ENCODE measurements at regions not wholly inside any gene's neighbourhood (a gene's known extent, or its start where the extent isn't known, plus 50 kb on each side); places are given as distances from the start of the nearest gene placed in this dataset.
"Not testable (repeated sequence)": the region's sequence is repeated elsewhere in the genome, so short reads cannot be mapped to it uniquely, and the experiment has no call there.

DNA sequence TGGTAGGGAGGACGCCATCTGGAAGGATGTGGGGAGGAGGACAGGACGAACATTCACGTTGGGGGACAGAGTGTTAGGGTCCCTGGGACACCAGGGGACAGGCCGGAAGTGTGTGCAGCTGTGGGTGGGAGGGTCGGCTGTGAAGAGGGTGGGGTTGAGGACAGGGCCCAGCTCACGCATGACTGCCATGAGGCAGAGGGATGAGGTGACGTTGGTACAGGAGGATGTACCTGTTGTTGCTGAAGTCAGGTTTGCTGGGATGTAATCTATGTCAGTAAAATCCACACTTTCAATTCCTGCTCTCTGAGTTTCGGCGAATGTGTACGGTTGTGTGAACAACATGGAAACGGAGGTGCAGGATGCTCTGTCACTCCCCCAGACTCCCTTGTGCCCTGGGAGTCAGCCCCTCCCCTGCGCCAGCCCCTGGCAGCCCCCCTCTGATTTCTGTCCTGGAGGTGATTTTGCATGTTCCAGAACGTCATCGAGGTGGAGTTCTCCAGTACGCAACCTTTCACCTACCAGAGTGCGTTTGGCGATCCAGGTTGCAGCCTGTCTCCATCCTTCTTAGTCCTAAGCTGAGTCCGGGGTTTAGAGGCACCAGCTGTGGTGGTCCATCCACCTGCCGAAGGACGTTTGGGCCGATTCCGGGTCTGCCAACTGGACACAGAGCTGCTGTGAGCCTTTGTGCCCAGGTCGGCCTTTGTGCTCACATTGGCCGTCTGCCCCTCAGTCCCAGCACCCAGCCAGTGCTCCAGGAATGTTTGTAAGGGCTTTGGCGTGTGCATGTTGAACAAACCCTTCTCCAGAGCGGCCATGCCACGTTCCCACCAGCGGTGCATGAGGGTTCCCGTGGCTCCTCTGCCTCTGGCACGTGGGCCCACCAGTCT lies 203.2 kb downstream of the NPIPB11 start:
- intact Hi-C loops (cut with micrococcal nuclease; ENCODE audit: unreplicated experiment); BruUV-seq (replicated peaks); H3K4me3 ChIP-seq; H3K27ac ChIP-seq (ENCODE audit: control insufficient read depth, insufficient read depth); CTCF ChIA-PET; ATAC-seq; H2AFZ ChIP-seq (ENCODE audit: control insufficient read depth, low read depth, low read length); H3K79me2 ChIP-seq (ENCODE audit: control insufficient read depth, insufficient read depth, low read length); H3K4me2 ChIP-seq (ENCODE audit: control insufficient read depth, insufficient read depth); H3K4me1 ChIP-seq (ENCODE audit: control insufficient read depth, insufficient read depth, low read length); H3K9me3 ChIP-seq (replicated peaks; ENCODE audit: control insufficient read depth, insufficient read depth, low read length); H3K9ac ChIP-seq (ENCODE audit: control insufficient read depth, insufficient read depth, low read length); RAD21 ChIA-PET (ENCODE audit: unreplicated experiment); DNase-seq (ENCODE audit: low read depth, low spot score); FAIRE-seq; H3K27me3 ChIP-seq (replicated peaks in 1 of 2; ENCODE audit: control insufficient read depth in 2 of 2, insufficient read depth in 2 of 2, low read length in 1 of 2); H3K36me3 ChIP-seq (ENCODE audit: control insufficient read depth in 2 of 2, insufficient read depth in 2 of 2, low read length in 1 of 2); in situ Hi-C loops (cut with MboI); SMC1A ChIA-PET (ENCODE audit: uncharacterized antibody, unreplicated experiment); POLR2A ChIA-PET; H4K20me1 ChIP-seq (ENCODE audit: control insufficient read depth, insufficient read depth): not testable (repeated sequence)
- WGBS (ENCODE audit: insufficient coverage, insufficient replicate concordance, low lambda C conversion rate, missing lambda C conversion rate), result 63% methylated on average over 27 of the region's 30 CpGs

DNA sequence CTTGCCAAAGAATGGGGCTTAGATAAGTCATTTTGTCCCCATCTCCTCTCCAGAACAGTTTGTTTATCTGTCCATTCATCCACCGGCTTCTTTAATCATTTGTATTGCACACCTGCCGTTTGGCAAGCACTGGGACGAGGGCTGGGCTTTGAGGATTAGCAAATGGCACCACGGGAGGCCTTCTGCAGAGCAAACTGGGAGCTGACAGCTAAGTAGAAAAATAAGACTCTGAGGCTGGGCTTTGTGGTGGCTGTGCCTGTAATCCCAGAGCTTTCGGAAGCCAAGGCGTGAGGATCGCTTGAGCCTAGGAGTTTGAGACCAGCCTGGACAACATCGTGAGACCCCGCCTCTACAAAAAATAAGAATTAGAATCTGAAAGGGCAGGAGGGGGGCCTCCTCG lies 203.9 kb downstream of the NPIPB11 start:
- FAIRE-seq; H3K9ac ChIP-seq (ENCODE audit: control insufficient read depth, insufficient read depth, low read length); intact Hi-C loops (cut with micrococcal nuclease; ENCODE audit: unreplicated experiment); BruUV-seq (replicated peaks); in situ Hi-C loops (cut with MboI); RAD21 ChIA-PET (ENCODE audit: unreplicated experiment); H4K20me1 ChIP-seq (ENCODE audit: control insufficient read depth, insufficient read depth); H2AFZ ChIP-seq (ENCODE audit: control insufficient read depth, low read depth, low read length); H3K27ac ChIP-seq (ENCODE audit: control insufficient read depth, insufficient read depth); H3K27me3 ChIP-seq (replicated peaks in 1 of 2; ENCODE audit: control insufficient read depth in 2 of 2, insufficient read depth in 2 of 2, low read length in 1 of 2); SMC1A ChIA-PET (ENCODE audit: uncharacterized antibody, unreplicated experiment); ATAC-seq; H3K36me3 ChIP-seq (ENCODE audit: control insufficient read depth in 2 of 2, insufficient read depth in 2 of 2, low read length in 1 of 2); POLR2A ChIA-PET; DNase-seq (ENCODE audit: low read depth, low spot score); H3K79me2 ChIP-seq (ENCODE audit: control insufficient read depth, insufficient read depth, low read length); CTCF ChIA-PET; H3K4me3 ChIP-seq; H3K4me1 ChIP-seq (ENCODE audit: control insufficient read depth, insufficient read depth, low read length); H3K9me3 ChIP-seq (replicated peaks; ENCODE audit: control insufficient read depth, insufficient read depth, low read length); H3K4me2 ChIP-seq (ENCODE audit: control insufficient read depth, insufficient read depth): not testable (repeated sequence)
- 57% methylated on average over 10 of the region's 10 CpGs for WGBS (ENCODE audit: insufficient coverage, insufficient replicate concordance, low lambda C conversion rate, missing lambda C conversion rate)

DNA sequence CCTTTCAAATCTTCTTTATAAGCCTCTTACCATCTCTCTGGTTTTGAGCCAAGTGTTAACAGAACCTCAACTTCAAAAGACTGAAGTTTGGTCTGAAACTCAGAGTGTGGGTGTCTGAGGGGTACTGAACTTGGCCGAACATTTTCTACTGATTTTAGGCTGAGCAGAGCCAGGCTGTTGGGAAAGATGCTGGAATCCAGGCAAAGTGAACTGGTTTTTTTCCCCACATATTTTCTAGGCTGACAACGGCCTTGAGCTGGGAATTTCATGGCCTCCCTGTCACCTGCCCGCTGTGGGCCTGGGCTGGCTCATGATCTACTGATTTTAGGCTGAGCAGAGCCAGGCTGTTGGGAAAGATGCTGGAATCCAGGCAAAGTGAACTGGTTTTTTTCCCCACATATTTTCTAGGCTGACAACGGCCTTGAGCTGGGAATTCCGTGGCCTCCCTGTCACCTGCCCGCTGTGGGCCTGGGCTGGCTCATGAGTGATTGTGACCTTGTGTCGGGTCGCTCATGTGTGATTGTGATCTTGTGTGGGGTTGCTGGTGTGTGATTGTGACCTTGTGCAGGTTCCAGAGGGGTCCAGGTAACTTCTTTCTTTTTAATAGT lies 204.4 kb downstream of the NPIPB11 start:
- CTCF ChIA-PET; H4K20me1 ChIP-seq (ENCODE audit: control insufficient read depth, insufficient read depth); ATAC-seq; H3K9ac ChIP-seq (ENCODE audit: control insufficient read depth, insufficient read depth, low read length); H3K4me3 ChIP-seq; H2AFZ ChIP-seq (ENCODE audit: control insufficient read depth, low read depth, low read length); BruUV-seq (replicated peaks); SMC1A ChIA-PET (ENCODE audit: uncharacterized antibody, unreplicated experiment); H3K36me3 ChIP-seq (ENCODE audit: control insufficient read depth in 2 of 2, insufficient read depth in 2 of 2, low read length in 1 of 2); FAIRE-seq; RAD21 ChIA-PET (ENCODE audit: unreplicated experiment); H3K27me3 ChIP-seq (replicated peaks in 1 of 2; ENCODE audit: control insufficient read depth in 2 of 2, insufficient read depth in 2 of 2, low read length in 1 of 2); H3K9me3 ChIP-seq (replicated peaks; ENCODE audit: control insufficient read depth, insufficient read depth, low read length); intact Hi-C loops (cut with micrococcal nuclease; ENCODE audit: unreplicated experiment); POLR2A ChIA-PET; H3K79me2 ChIP-seq (ENCODE audit: control insufficient read depth, insufficient read depth, low read length); H3K27ac ChIP-seq (ENCODE audit: control insufficient read depth, insufficient read depth); DNase-seq (ENCODE audit: low read depth, low spot score); H3K4me1 ChIP-seq (ENCODE audit: control insufficient read depth, insufficient read depth, low read length); in situ Hi-C loops (cut with MboI); H3K4me2 ChIP-seq (ENCODE audit: control insufficient read depth, insufficient read depth): not testable (repeated sequence)
- WGBS (ENCODE audit: insufficient coverage, insufficient replicate concordance, low lambda C conversion rate, missing lambda C conversion rate), result 54% methylated on average over 8 of the region's 8 CpGs

DNA sequence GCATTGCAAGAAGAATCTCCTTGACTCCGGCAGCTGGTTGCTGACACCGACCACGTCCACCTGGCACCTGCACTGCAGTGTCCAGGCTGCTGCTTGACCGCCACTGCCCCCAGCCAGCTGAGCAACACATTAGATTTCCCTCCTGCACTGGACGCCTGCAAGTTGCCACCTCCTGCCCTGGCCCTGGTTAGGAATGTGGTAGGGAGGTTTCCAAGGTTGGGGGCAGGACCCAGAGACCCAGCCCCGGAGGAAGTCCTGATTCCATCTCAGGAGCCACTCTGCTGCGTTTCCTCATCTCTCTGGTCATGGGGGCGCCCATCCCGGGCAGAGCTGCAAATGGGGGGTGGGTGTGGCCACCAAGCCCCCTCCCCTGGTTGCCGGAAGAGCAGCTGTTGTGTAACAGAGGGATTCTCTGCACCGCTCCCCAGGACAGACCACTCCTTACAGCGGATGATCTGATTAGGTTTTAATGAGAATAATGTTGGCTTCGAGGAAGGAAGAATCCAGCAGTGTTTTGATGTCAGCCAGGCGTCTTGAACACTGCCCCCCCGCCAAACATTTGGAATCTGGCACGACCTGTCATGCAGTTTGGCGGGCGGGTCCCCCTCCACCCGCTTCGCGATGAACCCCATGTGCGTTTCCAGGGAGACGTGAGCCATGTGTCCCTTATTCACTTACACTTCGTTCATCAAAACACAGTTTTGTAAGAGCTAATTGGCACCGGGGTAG lies 205.1 kb downstream of the NPIPB11 start:
- POLR2A ChIA-PET; H3K9ac ChIP-seq (ENCODE audit: control insufficient read depth, insufficient read depth, low read length); in situ Hi-C loops (cut with MboI); H3K27me3 ChIP-seq (replicated peaks in 1 of 2; ENCODE audit: control insufficient read depth in 2 of 2, insufficient read depth in 2 of 2, low read length in 1 of 2); ATAC-seq; H3K36me3 ChIP-seq (ENCODE audit: control insufficient read depth in 2 of 2, insufficient read depth in 2 of 2, low read length in 1 of 2); H3K4me1 ChIP-seq (ENCODE audit: control insufficient read depth, insufficient read depth, low read length); BruUV-seq (replicated peaks); DNase-seq (ENCODE audit: low read depth, low spot score); H4K20me1 ChIP-seq (ENCODE audit: control insufficient read depth, insufficient read depth); SMC1A ChIA-PET (ENCODE audit: uncharacterized antibody, unreplicated experiment); RAD21 ChIA-PET (ENCODE audit: unreplicated experiment); H3K79me2 ChIP-seq (ENCODE audit: control insufficient read depth, insufficient read depth, low read length); CTCF ChIA-PET; H3K4me2 ChIP-seq (ENCODE audit: control insufficient read depth, insufficient read depth); H3K9me3 ChIP-seq (replicated peaks; ENCODE audit: control insufficient read depth, insufficient read depth, low read length); H3K4me3 ChIP-seq; H3K27ac ChIP-seq (ENCODE audit: control insufficient read depth, insufficient read depth); intact Hi-C loops (cut with micrococcal nuclease; ENCODE audit: unreplicated experiment); H2AFZ ChIP-seq (ENCODE audit: control insufficient read depth, low read depth, low read length): not testable (repeated sequence)
- FAIRE-seq, result peak; percentile 7
- WGBS (ENCODE audit: insufficient coverage, insufficient replicate concordance, low lambda C conversion rate, missing lambda C conversion rate), result 80% methylated on average over 25 of the region's 25 CpGs

Data from GM12878 (cell line).